Left colon (tissue), 2 donors: ENCODE measurements at regions not wholly inside any gene's neighbourhood (a gene's known extent, or its start where the extent isn't known, plus 50 kb on each side); places are given as distances from the start of the nearest gene placed in this dataset.

Experiments used
- ATAC-seq: fragments of 200-7000 bp; cut with Tn5 transposase; one replicate; pipeline ENCODE4 v1.9.1; 2020; ENCODE audit warnings: mild to moderate bottlenecking, moderate library complexity
- DNase-seq, 2 donors: peaks; one replicate each; pipeline ENCODE4 v3.0.0-alpha.2; 2020
- intact Hi-C, 2 donors: fragments of 100-400 bp; cut with DNase I in 1 of 2; cut with micrococcal nuclease in 1 of 2; formaldehyde crosslinking; loops; one replicate each; pipeline versions ENCODE4 v1.11.2 to v1.14.0; 2022; cut with DNase I, micrococcal nuclease
- donor health status: DM: no; HTN: no; CAD: no.
- donor health status: DM: yes; HTN: yes; CAD: no.

DNA sequence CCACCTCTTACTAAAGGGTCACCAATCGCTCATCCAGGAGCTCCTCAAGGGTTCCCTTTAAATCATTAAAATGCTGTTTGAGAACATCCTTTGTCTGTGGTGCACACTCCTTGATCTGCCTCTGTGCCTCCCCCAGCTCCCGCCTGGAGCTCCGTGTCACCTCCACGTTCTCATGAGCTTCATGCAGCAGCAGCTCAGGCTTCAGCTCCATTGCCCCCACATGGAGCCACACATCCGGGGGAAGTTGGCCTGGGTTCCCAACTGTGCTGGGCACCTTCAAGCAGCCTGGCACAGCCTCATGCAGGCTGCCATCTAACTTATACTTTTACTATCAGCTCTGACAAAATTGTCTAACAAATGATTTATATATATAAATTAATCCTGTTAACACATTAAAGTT lies 585.8 kb upstream of the FAM174A start:
- intact Hi-C loops, result no loop called here
- no peak for DNase-seq
- ATAC-seq, result no peak

GRCh38 chr5:99948850-99949249 lies 586.3 kb upstream of the FAM174A start:
- no peak for ATAC-seq
- intact Hi-C loops, result no loop called here
- DNase-seq, result no peak

GRCh38 chr5:99945478-99946442 lies 589.4 kb upstream of the FAM174A start:
- no peak for ATAC-seq
- intact Hi-C loops, result no loop called here
- DNase-seq, result no peak

DNA sequence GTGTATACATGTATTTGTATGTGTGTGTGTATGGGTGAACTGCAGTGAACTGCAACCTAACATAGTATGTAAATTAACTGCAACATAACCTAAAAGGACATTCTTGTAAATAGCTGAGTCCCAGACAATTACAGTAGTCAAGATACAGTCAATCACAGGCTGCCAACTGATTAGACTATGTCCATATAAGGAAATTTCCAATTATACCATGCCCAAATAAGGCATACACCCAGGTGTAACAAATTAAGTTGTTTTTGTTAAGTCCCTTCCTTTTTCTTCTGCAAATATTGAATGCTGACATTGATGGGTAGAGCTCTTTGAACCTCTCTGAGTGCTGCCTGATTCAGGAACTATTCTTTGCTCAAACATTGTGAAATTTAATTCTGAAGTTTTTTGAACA lies 594.6 kb upstream of the FAM174A start:
- intact Hi-C loops, result no loop called here
- DNase-seq (no peak), ATAC-seq (no peak)

GRCh38 chr5:99936911-99937310 lies 598.3 kb upstream of the FAM174A start:
- intact Hi-C loops, result no loop called here
- no peak for ATAC-seq

GRCh38 chr5:99929806-99930135 lies 605.4 kb upstream of the FAM174A start:
- intact Hi-C loops, result no loop called here
- ATAC-seq, result no peak
- DNase-seq, result no peak

More at GRCh38 chr5:99936911-99937310, 598.3 kb upstream of the FAM174A start:
- no peak for DNase-seq

DNA sequence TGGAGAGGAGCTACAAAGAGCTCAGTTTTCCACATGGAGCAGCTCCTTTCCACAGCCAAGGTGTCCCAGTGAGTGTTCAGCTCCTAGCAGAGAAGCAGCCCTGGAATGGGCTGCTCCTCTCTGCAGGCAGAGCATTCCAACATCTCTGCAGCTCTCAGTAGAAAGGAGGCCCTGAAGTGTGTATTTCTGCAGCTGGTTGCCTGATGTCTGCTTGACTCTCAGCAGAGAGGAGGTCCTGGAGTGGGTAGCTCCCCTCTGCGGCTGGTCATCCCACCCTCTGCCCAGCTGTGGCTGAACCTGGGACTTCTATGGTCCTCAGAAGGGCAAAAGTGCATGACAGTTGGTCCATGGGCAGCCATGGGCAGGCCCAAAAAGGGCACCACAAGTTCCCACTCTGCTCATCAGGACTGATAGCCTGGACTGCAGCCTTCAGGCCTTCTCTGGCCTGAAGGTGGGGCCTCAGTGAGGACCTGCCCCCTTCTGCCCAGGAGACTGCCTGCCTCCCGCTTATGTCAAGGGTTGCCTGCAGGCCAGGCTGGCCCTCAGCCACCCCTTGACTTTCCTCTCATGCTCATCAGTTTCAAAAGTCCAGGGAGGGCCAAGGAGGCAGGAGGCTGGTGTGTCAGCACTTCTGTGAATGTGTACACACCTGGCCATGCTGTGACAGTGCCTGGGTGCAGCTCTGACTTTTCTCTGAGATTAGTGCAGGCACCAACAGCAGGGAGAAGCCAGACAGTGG lies 605.9 kb upstream of the FAM174A start:
- ATAC-seq, result no peak
- DNase-seq, result no peak
- intact Hi-C loops, result no loop called here

DNA sequence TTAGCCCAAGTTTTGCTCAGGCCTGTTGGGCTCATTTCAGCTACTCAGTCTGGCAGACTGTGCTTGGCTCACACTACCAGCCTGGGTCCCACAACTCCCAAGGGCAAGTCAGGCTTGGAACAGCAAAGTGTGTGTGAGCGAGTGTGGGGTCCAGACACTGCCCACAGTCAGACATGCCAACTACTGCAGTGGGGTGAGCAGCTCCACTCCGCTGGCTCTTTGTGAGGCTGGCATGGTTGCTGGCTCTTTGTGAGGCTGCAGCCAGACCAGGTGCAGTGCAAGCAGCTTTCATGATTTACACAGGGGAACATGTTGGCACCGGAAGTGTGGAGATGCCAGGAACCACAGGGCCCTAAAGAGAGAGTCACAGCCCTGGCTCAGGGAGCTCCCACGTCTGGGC lies 606.7 kb upstream of the FAM174A start:
- DNase-seq, result no peak
- no peak for ATAC-seq
- intact Hi-C loops, result no loop called here

GRCh38 chr5:99926463-99926862 lies 608.7 kb upstream of the FAM174A start:
- intact Hi-C loops, result no loop called here
- ATAC-seq (no peak), DNase-seq (no peak)

GRCh38 chr5:99922386-99922785 lies 612.8 kb upstream of the FAM174A start:
- ATAC-seq (no peak), DNase-seq (no peak)
- intact Hi-C loops, result no loop called here

DNA sequence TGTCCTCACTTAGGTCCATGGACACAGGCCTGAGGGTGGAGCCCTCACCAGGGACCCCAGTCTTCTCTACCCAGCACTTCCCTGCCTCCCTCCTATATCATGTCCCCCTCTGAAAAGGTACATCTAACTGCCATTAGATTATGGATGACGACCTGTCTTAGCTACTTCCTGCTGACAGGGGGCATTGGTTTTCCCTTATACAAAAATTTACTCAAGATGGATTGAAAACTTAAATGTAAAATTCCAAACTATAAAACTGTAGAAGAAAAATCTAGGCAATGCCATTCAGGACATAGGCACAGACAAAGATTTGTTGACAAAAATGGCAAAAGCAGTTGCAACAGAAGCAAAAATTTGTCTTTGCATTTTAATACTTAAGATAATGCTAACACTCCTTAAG lies 623.2 kb upstream of the FAM174A start:
- DNase-seq (no peak), ATAC-seq (no peak)
- intact Hi-C loops, result no loop called here

- DNase-seq, result no peak
- ATAC-seq, result no peak
- intact Hi-C loops, result no loop called here
These were observed 628.4 kb upstream of the FAM174A start for GRCh38 chr5:99906776-99907175.

GRCh38 chr5:99901972-99902371 lies 633.2 kb upstream of the FAM174A start:
- intact Hi-C loops, result no loop called here
- DNase-seq (no peak), ATAC-seq (no peak)

DNA sequence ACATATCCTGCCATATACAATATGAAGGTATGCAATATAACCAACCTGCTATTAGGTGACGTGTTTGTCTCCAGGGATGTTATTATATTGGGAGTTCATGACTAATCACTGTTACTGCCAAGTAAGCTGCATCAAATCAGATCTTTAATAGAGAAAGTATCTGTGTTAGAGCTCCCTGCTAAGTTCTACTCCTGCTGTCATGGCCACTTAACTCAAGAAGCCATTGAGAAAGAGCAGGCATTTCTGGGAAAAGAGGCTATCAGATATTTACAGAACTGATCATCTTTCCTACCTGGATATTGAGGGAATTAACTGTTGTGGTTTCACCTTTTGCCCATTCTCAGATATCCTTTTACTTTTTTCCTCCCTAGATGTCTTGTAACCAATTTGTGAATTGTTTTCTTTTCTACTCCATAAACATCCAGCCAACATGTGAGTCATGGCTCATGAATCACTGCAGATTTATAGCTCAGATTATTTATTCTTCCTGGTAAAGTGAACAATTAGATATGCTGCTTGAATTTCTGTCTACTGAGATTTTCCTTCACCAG lies 634.8 kb upstream of the FAM174A start:
- ATAC-seq (no peak), DNase-seq (no peak)
- intact Hi-C loops, result no loop called here

DNA sequence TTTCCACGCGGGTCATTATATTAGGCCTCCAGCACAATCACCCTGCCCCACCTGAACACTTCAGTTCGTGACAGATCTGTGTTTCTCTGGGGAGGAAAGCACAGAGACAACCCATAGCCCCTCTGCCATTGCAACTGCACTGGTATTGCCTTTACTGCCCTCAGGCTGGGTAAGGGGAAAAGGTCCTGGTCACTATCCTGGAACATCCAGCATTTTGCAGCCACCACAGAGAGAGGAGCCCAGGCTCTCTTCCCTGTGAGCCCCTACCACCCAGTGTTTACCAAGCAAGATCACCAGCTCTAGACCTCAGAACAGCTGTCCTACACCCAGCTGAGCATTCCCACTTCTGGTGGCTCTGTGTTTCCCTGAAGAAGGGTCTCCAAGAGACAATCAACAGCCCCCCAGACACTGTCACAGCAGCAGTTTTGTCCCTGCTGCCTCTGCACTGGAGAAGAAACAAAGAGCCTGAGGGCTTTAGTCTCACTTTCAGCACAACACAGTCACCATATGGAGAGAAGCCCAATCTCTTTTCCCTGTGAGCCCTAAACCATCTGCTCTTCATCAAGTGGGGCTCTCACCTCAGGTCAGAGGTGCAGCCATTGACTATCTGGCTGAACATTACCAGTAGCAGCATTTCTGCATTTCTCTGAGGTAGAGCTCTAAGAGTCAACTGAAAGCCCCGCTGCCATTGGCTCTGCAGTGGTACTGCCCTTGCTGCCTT lies 655.2 kb upstream of the FAM174A start:
- intact Hi-C loops, result no loop called here
- ATAC-seq (no peak), DNase-seq (no peak)

- no peak for ATAC-seq
- intact Hi-C loops, result no loop called here
These were observed 656.3 kb upstream of the FAM174A start for GRCh38 chr5:99878830-99879229.

DNA sequence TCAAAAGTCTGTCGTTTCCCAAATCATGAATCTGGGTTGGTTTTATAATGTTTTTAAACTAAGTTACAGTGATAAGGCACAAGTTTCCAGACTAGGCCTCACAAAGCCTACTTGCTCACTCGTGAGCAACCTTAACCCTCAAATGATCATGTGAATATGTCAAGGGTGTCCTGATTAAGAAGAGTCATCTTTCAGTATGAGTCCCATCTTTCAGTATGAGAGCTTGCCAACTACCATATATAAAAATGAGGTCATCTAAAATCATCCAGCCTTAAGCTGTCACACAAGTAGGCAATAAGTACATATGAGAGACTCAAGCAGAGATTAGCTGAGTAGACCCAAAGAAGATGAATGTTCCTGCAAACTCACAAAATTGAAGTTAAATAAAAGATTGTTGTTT lies 668.4 kb upstream of the FAM174A start:
- ATAC-seq (no peak), DNase-seq (no peak)
- intact Hi-C loops, result no loop called here

More at GRCh38 chr5:99878830-99879229, 656.3 kb upstream of the FAM174A start:
- DNase-seq, result no peak

- DNase-seq (no peak), ATAC-seq (no peak)
- intact Hi-C loops, result no loop called here
These were observed 670.0 kb upstream of the FAM174A start for GRCh38 chr5:99865159-99865558.

- ATAC-seq, result no peak
- DNase-seq, result no peak
- intact Hi-C loops, result no loop called here
These were observed 699.4 kb upstream of the FAM174A start for GRCh38 chr5:99835791-99836190.
